ENCODE measurements at regions not wholly inside any gene's neighbourhood (a gene's known extent, or its start where the extent isn't known, plus 50 kb on each side); places are given as distances from the start of the nearest gene placed in this dataset.

DNA sequence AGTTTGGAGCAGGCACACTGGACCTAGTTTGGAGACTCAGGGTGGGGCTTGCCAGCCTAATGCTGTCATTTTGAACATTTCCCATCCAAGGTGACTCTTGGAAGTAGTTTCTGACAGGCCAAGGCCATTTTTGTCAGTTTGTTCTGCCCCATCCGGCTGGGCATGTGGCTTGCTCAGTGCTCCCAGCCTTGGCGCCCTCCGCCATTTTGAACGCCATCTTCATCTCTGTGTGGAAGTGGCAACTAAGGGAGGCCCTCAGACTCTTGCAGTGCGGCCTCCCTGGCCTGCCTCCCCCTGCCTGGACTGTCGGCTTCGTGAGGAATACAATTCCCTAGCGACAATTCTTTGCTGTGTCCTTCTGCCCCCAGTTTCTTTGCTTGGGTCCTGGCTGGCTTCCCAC, 150.6 kb upstream of the RGMA start:
- no peak for DNase-seq (ENCODE audit: low spot score)

DNA sequence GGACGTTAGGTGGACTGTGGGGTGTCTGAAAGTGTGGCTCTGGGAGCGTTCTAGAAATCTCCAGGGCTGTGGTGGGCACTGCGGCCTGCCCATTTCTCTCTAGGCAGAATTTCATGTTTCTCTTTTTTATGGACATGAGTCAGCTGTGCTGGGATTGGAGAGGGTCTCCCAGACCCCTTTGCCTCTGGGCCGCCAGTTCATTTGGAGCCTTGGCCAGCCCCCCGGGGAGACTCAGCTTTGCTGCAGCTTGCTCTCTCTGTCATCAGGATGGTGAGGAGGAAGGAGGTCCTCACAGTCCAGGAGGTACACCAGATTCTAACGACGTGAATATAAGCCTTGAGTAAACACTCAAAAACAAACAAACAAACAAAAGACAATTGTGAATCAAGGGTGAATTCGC, 149.6 kb upstream of the RGMA start:
- DNase-seq (ENCODE audit: low spot score), result no peak

DNA sequence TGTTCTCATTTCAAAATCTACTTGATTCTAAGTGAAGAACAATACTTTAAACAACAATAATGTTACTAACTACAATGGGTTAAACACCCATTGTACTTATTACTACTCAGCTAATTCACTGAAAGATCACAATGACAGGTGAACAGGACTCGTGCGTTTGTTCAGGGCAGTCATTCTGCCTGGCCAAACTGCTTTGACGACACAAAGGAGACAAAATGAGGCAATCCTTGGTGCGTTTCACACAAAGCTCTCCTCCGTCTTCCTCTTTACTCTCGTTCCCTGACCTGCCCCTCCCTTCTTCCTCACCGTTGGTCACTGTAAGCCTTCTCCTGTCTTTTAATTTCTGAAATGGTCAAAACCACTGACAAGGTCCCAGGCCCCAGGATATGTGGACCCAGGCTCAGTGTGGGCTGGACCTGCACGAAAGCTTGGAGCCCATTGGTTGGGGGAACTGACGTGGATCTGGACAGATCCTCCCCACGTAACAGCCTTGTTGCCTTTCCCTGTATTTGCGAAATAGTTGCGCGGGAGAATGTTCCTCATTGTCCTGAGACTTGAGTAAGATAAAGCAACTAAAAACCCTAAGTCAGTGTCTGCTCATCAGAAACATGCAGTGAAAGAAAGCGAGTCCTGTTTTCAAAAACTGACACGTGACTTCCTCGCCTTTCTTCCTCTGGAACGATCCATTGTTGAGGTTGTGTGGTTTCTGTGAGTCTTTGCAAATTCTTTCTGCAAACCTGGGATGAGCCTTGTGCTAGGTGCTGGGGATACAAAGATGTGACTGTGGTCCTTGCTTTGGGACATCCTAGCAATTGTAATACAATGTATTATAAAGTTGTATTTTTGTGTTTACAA, 147.1 kb upstream of the RGMA start:
- no peak for DNase-seq (ENCODE audit: low spot score)

DNA sequence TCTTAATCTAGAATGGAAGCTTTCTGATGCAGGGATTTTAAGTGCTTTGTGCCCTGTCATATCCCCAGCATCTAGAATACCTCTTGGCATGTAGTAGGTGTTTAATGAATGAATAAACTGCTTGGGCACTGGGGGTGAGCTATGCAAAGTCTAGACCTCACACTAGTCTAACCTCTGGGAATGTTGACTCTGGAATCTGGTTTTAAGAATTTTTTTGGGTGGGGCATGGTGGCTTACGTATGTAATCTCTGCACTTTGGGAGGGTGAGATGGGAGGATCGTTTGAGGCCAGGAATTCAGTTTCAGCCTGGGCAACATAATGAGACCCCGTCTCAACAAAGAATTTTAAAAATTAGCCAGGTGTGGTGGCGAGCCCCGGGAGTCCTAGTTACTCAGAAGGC, 146.3 kb upstream of the RGMA start:
- no peak for DNase-seq (ENCODE audit: low spot score)

GRCh38 chr15:93233710-93234109, 144.7 kb upstream of the RGMA start:
- no peak for DNase-seq (ENCODE audit: low spot score)

DNA sequence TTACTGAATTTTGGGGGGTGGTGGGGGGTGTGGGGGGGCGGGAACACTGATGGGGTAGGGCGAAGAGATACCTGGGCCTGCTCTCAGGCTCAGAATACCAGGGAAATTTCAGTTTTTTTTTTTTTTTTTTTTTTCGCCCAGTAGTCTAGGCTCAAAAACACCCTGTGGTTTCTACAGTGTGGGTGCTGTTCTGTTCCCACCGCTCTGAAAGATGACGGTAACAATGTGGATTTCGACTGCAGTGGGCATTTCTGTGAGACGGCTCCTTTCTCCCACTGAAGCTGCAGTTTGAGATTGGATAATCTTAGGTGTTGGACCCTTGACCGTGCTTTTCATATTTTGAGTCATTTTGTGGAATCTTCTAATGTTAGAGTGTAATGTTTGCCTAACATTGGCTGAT, 143.8 kb upstream of the RGMA start:
- DNase-seq (ENCODE audit: low spot score), result no peak

- DNase-seq (ENCODE audit: low spot score), result no peak
Observed at GRCh38 chr15:93231994-93232393, 143.0 kb upstream of the RGMA start.

- no peak for DNase-seq (ENCODE audit: low spot score)
Observed at GRCh38 chr15:93231261-93231925, 142.4 kb upstream of the RGMA start.

- DNase-seq (ENCODE audit: low spot score), result no peak
Observed at GRCh38 chr15:93228546-93228945, 139.5 kb upstream of the RGMA start.

DNA sequence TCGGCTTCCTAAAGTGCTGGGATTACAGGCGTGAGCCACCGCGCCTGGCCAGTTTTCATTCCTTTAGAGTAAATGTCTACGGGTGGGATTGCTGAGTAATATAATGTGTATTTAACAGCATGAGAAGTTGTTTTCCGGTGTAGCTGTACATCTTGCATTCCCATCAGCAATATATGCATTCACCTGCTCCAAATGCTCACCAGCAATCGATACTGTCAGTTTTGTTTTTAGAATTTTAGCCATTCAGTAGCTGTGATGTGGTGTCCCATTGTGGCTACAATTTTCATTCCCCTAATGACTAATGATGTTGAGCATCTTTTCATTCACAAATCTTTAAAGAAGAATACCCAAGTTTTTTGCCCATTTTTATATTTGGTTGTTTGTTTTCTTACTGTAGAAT, 134.8 kb upstream of the RGMA start:
- DNase-seq (ENCODE audit: low spot score), result no peak

DNA sequence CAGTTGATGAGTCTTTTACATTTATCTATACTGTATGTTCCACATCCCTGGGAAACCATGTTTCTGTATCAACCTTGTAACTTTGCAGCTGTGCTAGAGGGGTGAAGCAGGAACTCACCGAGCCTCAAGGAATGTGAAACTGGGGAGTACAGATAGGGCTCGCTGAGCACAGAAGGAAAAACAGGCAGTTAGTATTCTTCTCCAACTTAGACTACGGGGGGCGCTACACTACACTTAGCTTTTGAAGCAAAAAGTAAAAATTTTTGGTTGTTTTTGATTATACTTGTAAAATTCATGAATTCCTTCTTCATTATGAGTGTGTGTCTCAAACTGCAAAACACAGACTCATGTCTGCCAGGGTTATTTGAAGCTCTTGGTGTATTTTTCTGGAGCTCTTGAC, 132.7 kb upstream of the RGMA start:
- DNase-seq (ENCODE audit: low spot score), result no peak

- DNase-seq (ENCODE audit: low spot score), result no peak
Observed at GRCh38 chr15:93219859-93220420, 130.9 kb upstream of the RGMA start.

GRCh38 chr15:93217343-93217742, 128.3 kb upstream of the RGMA start:
- no peak for DNase-seq (ENCODE audit: low spot score)

GRCh38 chr15:93214106-93214505, 125.1 kb upstream of the RGMA start:
- DNase-seq (ENCODE audit: low spot score), result no peak

GRCh38 chr15:93213281-93213680, 124.3 kb upstream of the RGMA start:
- DNase-seq (ENCODE audit: low spot score), result no peak

DNA sequence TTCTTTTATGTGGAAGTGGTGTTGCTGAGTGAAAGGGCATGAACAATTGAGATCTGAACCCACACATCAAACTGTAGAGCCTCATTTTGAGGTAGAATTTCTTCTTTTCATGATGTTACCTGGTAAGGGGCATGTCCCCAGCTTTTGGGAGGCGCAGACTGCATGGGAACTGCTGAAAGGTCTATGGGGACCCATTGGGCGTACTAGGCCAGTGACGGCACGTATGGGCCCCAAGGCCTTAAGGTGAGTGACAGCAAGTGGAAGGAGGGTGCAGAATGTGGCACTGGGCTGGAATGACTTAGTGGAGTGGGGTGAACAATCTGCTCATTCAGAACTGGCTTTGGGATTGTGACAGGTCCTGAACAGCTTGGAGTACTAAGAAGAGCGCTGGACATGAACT, 123.6 kb upstream of the RGMA start:
- no peak for DNase-seq (ENCODE audit: low spot score)

DNA sequence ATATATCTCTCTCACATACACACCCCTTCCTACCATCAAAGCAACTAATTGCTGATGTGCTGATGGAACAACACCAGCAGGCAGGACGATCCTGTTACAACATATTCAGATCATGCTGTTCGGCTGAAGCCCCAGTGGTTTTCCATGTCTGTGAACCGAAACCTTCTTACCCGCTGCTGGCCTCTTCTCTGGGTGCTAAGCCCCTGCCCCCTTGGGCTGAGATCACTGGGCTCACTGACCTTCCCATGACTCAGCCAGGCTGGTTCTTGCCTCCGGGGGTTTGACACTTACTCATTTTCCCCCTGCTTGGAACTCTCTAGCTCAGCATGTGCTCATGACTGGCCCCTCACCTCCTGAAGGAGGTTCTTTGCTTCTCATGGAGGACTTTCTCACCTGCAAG, 122.0 kb upstream of the RGMA start:
- DNase-seq (ENCODE audit: low spot score), result no peak

- no peak for DNase-seq (ENCODE audit: low spot score)
Observed at GRCh38 chr15:93209690-93210445, 120.9 kb upstream of the RGMA start.

GRCh38 chr15:93206893-93207292, 117.9 kb upstream of the RGMA start:
- DNase-seq (ENCODE audit: low spot score), result no peak

DNA sequence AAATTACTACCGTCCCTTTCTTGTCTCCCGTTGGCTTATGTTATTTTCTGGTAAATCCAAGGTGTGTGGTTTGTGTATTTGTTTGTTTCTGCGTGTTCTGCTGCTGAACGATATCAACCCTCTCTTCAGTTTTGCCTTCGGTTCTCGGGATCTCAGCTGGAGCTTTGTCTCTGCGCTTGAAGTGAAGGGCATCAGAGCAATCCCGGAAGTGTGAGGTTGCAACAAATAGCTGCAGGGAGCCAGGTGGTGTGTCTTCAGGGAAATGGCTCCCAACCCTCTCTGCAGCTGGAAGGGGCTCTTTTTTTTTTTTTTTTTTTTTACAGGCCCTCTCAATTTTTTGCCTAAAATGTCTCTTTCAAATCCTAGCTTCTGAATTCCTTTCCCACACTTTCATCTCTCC, 116.4 kb upstream of the RGMA start:
- DNase-seq (ENCODE audit: low spot score), result no peak

DNA sequence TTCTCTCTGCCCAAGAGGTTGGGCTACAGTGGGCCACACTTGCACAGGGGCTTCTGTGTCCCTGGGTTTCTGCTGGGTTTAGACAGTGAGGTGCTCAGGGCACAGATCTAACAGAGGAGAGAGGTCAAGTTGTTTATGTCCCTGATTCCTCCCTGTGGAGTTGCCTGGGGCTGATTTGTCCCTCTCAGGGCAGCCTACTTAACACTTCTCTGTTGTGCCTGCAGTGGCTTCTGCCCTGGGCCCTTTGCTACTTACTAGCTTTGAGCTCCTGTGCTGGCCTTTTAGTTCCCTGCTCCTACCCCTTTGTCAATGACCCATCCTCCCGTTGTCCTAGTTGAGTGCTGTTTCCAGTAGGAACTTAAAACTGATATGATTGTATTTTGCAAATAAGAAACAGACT, 114.0 kb upstream of the RGMA start:
- no peak for DNase-seq (ENCODE audit: low spot score)

DNA sequence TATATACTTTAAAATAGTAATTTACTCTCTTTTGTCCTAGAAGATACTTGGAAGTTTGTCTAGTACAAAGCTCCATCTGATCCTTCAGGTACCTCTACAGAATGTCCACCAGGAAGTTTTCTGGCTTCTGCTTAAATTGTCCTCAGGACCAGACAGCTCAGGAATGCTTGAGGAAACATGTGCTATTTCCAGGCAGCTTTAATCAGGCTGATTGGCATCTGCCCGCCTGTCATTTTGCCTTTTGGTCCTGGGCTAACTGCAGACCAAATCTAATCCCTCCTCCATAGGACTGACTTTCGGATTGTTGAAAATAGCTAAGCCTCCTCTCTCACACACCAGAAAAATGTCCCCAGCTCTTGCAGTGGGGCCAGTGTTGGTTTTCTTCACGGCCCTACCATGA, 113.4 kb upstream of the RGMA start:
- DNase-seq (ENCODE audit: low spot score), result no peak

DNA sequence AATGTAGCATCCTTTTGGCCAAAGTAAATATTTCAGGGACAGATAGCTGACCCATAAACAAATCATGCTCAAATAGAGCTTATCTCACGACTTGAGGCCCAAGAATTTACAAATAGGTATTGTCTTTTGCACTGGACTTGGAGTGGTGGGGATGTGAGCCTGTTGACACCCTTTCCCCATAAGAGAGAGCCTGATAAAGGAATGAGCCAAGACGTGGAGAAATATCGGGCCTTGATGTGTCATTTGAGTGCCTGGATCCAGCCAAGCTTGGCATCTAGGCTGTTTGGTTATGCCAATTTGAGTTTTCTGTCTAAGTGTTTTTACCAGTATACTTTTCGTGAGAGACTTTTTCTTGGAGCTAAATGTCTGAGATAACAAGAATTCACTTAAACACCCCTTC, 112.9 kb upstream of the RGMA start:
- DNase-seq (ENCODE audit: low spot score), result no peak
